SK-N-SH (cell line): ENCODE measurements at regions not wholly inside any gene's neighbourhood (a gene's known extent, or its start where the extent isn't known, plus 50 kb on each side); places are given as distances from the start of the nearest gene placed in this dataset.

Experiments used
- CHD2 ChIP-seq: fragments of 150-350 bp; IDR thresholded peaks from 2 replicates; pipeline ENCODE4 v1.6.1; 2018; ENCODE audit warnings: low read length; ENCODE audit not compliant: partially characterized antibody
- CTCF ChIP-seq: fragments of 200-600 bp; sonication (generic); IDR thresholded peaks from 2 replicates; pipeline ENCODE4 v1.6.1; 2017; ENCODE audit warnings: antibody characterized with exemption, mild to moderate bottlenecking, moderate library complexity
- EP300 ChIP-seq, 2 experiments: IDR thresholded peaks; 2 replicates each; pipeline versions ENCODE4 v1.4.0 to v1.6.1; 2012; ENCODE audit warnings: borderline replicate concordance in 1 of 2, low read depth in 1 of 2, low read length in 1 of 2
- FOXJ3 ChIP-seq: sonication (generic); formaldehyde crosslinking; IDR thresholded peaks from 2 replicates; pipeline ENCODE4 v1.5.1; 2020; ENCODE audit warnings: mild to moderate bottlenecking, missing genetic modification reagents
- FOXM1 ChIP-seq: IDR thresholded peaks from 2 replicates; pipeline ENCODE4 v1.4.0; 2012; ENCODE audit warnings: low read depth, mild to moderate bottlenecking
- JUND ChIP-seq: IDR thresholded peaks from 2 replicates; pipeline ENCODE4 v1.4.0; 2012
- MXI1 ChIP-seq: IDR thresholded peaks from 2 replicates; pipeline ENCODE4 v1.6.1; 2012; ENCODE audit warnings: mild to moderate bottlenecking, low read depth, low read length, improper control_type of control experiment
- POLR2AphosphoS5 ChIP-seq: IDR thresholded peaks from 2 replicates; pipeline ENCODE4 v1.6.1; 2012; ENCODE audit warnings: low read depth, low read length
- RAD21 ChIP-seq: IDR thresholded peaks from 2 replicates; pipeline ENCODE4 v1.6.1; 2012; ENCODE audit warnings: mild to moderate bottlenecking, low read length
- RCOR1 ChIP-seq: fragments of 150-350 bp; IDR thresholded peaks from 2 replicates; pipeline ENCODE4 v1.6.1; 2017; ENCODE audit warnings: antibody characterized with exemption, low read length
- RXRA ChIP-seq: IDR thresholded peaks from 2 replicates; pipeline ENCODE4 v1.4.0; 2012; ENCODE audit warnings: low read depth, mild to moderate bottlenecking, borderline replicate concordance
- SIN3A ChIP-seq: IDR thresholded peaks from 2 replicates; pipeline ENCODE4 v1.6.1; 2012; ENCODE audit warnings: low read depth, mild to moderate bottlenecking, low read length, moderate library complexity, borderline replicate concordance
- SMC3 ChIP-seq: IDR thresholded peaks from 2 replicates; pipeline ENCODE4 v1.6.1; 2012; ENCODE audit warnings: low read depth, low read length, improper control_type of control experiment
- TEAD4 ChIP-seq: IDR thresholded peaks from 2 replicates; pipeline ENCODE4 v1.4.0; 2012; ENCODE audit warnings: mild to moderate bottlenecking, borderline replicate concordance; ENCODE audit not compliant: insufficient read depth

GRCh38 chr17:31722251-31723056 is 136.6 kb downstream of the COPRS start:
- TF ChIP-seq CHD2 (no peak), MXI1 (no peak), RAD21 (no peak), POLR2AphosphoS5 (peak; percentile 27; the same call in 1 of the 2 replicates), CTCF (no peak), RXRA (peak; percentile 84), EP300 (IDR thresholded peaks at IDR 0.05; ENCODE audit: borderline replicate concordance in 1 of 2, low read depth in 1 of 2, low read length in 1 of 2) (peak in 1 of 2 experiments; percentile 72; a peak in 2 of 4 replicates), RCOR1 (no peak), FOXM1 (no peak), FOXJ3 (CRISPR knock-in tag) (no peak), SIN3A (no peak), TEAD4 (0 out of 2 replicates have a peak, but pooled peaks have one; percentile 33), SMC3 (no peak), JUND (peak; percentile 60)
